HFFc6 (cell line): ENCODE measurements at regions not wholly inside any gene's neighbourhood (a gene's known extent, or its start where the extent isn't known, plus 50 kb on each side); places are given as distances from the start of the nearest gene placed in this dataset.

Experiments used
- DNase-seq: peaks from one replicate; pipeline ENCODE4 v3.0.0-alpha.2; 2018
- H3K27ac Mint-ChIP-seq: 2 replicates; pipeline ENCODE4 v1.8.0; 2020; ENCODE audit warnings: mild to moderate bottlenecking, mixed read lengths
- H3K27me3 Mint-ChIP-seq: 2 replicates; pipeline ENCODE4 v1.8.0; 2021; ENCODE audit warnings: mild to moderate bottlenecking, moderate library complexity, mixed read lengths; ENCODE audit not compliant: insufficient read depth
- H3K36me3 Mint-ChIP-seq: 2 replicates; pipeline ENCODE4 v1.8.0; 2021; ENCODE audit warnings: low read depth, mixed read lengths
- H3K4me1 Mint-ChIP-seq: 2 replicates; pipeline ENCODE4 v1.8.0; 2020; ENCODE audit warnings: low read depth, mixed read lengths
- H3K4me3 Mint-ChIP-seq: 2 replicates; pipeline ENCODE4 v1.8.0; 2020; ENCODE audit warnings: mild to moderate bottlenecking, moderate library complexity, mixed read lengths
- H3K9me3 Mint-ChIP-seq: 2 replicates; pipeline ENCODE4 v1.8.0; 2020; ENCODE audit warnings: mild to moderate bottlenecking, mixed read lengths
- CTCF ChIP-seq: fragments of 200-600 bp; sonication (generic); IDR thresholded peaks from 2 replicates; pipeline ENCODE4 v1.5.0; 2021; ENCODE audit warnings: antibody characterized with exemption, mild to moderate bottlenecking

- peak overlapping the region; percentile 69 for H3K4me3 Mint-ChIP-seq
- DNase-seq = peak; percentile 95
- H3K36me3 Mint-ChIP-seq = peaks cover 11% of the 10 kb centered on the region
- no peaks in the 10 kb centered on the region for H3K27me3 Mint-ChIP-seq
- H3K27ac Mint-ChIP-seq = peak overlapping the region; percentile 92
- H3K9me3 Mint-ChIP-seq = no peaks in the 10 kb centered on the region
- no peak for TF ChIP-seq CTCF
- peaks cover 72% of the 10 kb centered on the region for H3K4me1 Mint-ChIP-seq
These were observed 184.5 kb upstream of the CXCL12 start for GRCh38 chr10:44569193-44570091.

DNA sequence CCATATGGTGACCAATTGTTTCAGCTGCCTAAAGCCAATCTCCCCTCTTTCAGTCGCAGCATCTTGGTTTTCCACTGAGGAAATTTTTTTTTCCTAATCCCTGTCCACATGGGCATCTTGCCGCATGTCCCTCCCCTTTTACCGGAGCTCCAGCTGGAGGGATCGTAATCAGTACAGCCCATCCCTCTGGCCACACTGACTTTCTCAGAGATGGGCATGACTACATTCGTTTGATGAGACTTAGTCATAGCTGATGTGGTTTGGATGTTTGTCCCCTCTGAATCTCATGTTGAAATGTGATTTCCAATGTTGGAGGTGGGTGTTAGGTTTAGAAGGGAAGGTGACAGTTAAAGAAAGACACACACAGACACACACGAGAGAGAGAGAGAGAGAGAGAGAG is 186.8 kb upstream of the CXCL12 start:
- peak overlapping the region; percentile 9 for H3K27ac Mint-ChIP-seq
- H3K4me3 Mint-ChIP-seq = peak overlapping the region; percentile 3; the same call in 1 of the 2 replicates
- H3K4me1 Mint-ChIP-seq = peaks cover 70% of the 10 kb centered on the region
- DNase-seq = peak; percentile 38
- no peaks in the 10 kb centered on the region for H3K27me3 Mint-ChIP-seq
- peaks cover 11% of the 10 kb centered on the region for H3K36me3 Mint-ChIP-seq
- no peaks in the 10 kb centered on the region for H3K9me3 Mint-ChIP-seq
- no peak for TF ChIP-seq CTCF

GRCh38 chr10:44572146-44572545 is 187.2 kb upstream of the CXCL12 start:
- no peaks in the 10 kb centered on the region for H3K9me3 Mint-ChIP-seq
- no peak for DNase-seq
- no peak overlapping the region; the same call in 1 of the 2 replicates for H3K4me3 Mint-ChIP-seq
- H3K4me1 Mint-ChIP-seq = peaks cover 66% of the 10 kb centered on the region
- peak overlapping the region; percentile 9; the same call in 1 of the 2 replicates for H3K27ac Mint-ChIP-seq
- H3K36me3 Mint-ChIP-seq = peaks cover 11% of the 10 kb centered on the region
- no peak for TF ChIP-seq CTCF
- H3K27me3 Mint-ChIP-seq = no peaks in the 10 kb centered on the region

DNA sequence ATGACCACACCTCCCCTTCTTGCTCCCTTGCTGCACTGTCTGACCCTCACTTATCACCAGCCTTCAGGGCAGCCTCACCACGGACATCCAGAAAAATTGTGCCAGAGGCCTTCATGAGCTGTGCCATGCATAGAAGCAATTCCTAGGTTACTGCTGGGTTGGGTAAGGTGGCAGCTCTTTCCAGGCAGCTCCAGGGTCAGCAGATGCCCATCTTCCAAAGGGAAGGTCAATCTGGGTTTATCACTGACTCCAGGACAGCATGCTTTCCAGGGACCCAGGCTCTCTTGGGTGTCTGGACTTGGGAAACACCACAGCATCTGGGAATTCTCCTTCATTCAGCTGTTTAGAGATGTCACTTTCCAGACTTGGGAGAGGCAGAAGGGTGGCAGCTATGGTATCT is 188.9 kb upstream of the CXCL12 start:
- Mint-ChIP-seq H3K4me1 (peaks cover 49% of the 10 kb centered on the region), H3K27ac (no peak overlapping the region), H3K4me3 (no peak overlapping the region), H3K9me3 (no peaks in the 10 kb centered on the region), H3K27me3 (no peaks in the 10 kb centered on the region), H3K36me3 (peaks cover 11% of the 10 kb centered on the region)
- no peak for DNase-seq
- TF ChIP-seq CTCF = no peak

- Mint-ChIP-seq H3K4me1 (peaks cover 39% of the 10 kb centered on the region), H3K9me3 (peaks cover 4% of the 10 kb centered on the region), H3K36me3 (peaks cover 18% of the 10 kb centered on the region), H3K27ac (no peak overlapping the region), H3K27me3 (no peaks in the 10 kb centered on the region), H3K4me3 (no peak overlapping the region)
- no peak for DNase-seq
- TF ChIP-seq CTCF = no peak
These were observed 189.9 kb upstream of the CXCL12 start for GRCh38 chr10:44574596-44575480.
